ENCODE measurements at regions not wholly inside any gene's neighbourhood (a gene's known extent, or its start where the extent isn't known, plus 50 kb on each side); places are given as distances from the start of the nearest gene placed in this dataset.

DNA sequence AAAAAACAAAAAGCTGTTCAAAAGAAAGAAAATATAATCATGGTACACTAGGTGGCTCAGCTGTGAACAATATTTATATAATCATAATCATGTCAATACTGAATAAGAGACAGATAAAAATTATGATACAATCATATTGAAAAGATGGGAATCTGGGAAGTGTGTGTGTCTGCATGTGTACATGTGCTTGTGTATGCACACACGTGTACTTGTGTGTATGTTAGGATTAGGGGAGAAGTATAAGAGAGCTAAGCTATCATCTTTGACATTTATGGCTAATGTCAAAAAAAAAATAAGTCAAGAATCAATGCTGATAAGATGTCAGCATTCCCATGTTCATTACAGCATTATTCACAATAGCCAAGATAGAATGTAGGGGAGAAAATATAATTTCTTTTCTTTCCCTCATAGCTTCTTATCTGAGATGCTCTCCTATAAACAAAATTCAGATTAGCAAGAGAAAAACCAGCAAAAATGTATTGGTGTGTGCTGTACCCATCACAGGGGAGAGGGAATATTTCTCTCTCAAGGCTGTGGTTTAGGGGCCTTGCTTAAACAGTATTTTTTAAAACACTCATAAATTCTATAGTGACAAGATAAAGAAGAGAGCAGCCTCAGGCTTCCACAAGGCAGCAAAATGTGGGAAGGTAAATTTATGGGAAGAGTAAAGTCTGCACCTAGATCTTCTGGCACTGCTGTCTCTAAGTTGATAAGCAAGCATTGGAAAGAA is 63.4 kb upstream of the ITGA11 start:
- TF ChIP-seq POLR2AphosphoS5 (IDR thresholded peaks at IDR 0.05; ENCODE audit: low read depth, low read length) = no peak
- TF ChIP-seq SIN3A (IDR thresholded peaks at IDR 0.05; ENCODE audit: borderline replicate concordance, low read depth, low read length) = no peak
- TF ChIP-seq, protein P1, sequence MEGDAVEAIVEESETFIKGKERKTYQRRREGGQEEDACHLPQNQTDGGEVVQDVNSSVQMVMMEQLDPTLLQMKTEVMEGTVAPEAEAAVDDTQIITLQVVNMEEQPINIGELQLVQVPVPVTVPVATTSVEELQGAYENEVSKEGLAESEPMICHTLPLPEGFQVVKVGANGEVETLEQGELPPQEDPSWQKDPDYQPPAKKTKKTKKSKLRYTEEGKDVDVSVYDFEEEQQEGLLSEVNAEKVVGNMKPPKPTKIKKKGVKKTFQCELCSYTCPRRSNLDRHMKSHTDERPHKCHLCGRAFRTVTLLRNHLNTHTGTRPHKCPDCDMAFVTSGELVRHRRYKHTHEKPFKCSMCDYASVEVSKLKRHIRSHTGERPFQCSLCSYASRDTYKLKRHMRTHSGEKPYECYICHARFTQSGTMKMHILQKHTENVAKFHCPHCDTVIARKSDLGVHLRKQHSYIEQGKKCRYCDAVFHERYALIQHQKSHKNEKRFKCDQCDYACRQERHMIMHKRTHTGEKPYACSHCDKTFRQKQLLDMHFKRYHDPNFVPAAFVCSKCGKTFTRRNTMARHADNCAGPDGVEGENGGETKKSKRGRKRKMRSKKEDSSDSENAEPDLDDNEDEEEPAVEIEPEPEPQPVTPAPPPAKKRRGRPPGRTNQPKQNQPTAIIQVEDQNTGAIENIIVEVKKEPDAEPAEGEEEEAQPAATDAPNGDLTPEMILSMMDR (IDR thresholded peaks at IDR 0.05) = no peak
- TF ChIP-seq, protein P2, sequence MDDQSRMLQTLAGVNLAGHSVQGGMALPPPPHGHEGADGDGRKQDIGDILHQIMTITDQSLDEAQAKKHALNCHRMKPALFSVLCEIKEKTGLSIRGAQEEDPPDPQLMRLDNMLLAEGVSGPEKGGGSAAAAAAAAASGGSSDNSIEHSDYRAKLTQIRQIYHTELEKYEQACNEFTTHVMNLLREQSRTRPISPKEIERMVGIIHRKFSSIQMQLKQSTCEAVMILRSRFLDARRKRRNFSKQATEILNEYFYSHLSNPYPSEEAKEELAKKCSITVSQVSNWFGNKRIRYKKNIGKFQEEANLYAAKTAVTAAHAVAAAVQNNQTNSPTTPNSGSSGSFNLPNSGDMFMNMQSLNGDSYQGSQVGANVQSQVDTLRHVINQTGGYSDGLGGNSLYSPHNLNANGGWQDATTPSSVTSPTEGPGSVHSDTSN (IDR thresholded peaks at IDR 0.05) = no peak
- no peak for TF ChIP-seq RAD21 (IDR thresholded peaks at IDR 0.05; ENCODE audit: low read length)
- TF ChIP-seq RFX5 (IDR thresholded peaks at IDR 0.05; ENCODE audit: low read length) = no peak
- TF ChIP-seq EZH2phosphoT487 (IDR thresholded peaks at IDR 0.05; ENCODE audit: borderline replicate concordance, low read depth) = no peak
- no peak for TF ChIP-seq TCF12 (IDR thresholded peaks at IDR 0.05)
- TF ChIP-seq, protein P3, sequence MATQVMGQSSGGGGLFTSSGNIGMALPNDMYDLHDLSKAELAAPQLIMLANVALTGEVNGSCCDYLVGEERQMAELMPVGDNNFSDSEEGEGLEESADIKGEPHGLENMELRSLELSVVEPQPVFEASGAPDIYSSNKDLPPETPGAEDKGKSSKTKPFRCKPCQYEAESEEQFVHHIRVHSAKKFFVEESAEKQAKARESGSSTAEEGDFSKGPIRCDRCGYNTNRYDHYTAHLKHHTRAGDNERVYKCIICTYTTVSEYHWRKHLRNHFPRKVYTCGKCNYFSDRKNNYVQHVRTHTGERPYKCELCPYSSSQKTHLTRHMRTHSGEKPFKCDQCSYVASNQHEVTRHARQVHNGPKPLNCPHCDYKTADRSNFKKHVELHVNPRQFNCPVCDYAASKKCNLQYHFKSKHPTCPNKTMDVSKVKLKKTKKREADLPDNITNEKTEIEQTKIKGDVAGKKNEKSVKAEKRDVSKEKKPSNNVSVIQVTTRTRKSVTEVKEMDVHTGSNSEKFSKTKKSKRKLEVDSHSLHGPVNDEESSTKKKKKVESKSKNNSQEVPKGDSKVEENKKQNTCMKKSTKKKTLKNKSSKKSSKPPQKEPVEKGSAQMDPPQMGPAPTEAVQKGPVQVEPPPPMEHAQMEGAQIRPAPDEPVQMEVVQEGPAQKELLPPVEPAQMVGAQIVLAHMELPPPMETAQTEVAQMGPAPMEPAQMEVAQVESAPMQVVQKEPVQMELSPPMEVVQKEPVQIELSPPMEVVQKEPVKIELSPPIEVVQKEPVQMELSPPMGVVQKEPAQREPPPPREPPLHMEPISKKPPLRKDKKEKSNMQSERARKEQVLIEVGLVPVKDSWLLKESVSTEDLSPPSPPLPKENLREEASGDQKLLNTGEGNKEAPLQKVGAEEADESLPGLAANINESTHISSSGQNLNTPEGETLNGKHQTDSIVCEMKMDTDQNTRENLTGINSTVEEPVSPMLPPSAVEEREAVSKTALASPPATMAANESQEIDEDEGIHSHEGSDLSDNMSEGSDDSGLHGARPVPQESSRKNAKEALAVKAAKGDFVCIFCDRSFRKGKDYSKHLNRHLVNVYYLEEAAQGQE (IDR thresholded peaks at IDR 0.05; ENCODE audit: low read depth, low read length) = no peak
- no peak for TF ChIP-seq EP300 (IDR thresholded peaks at IDR 0.05; ENCODE audit: borderline replicate concordance in 1 of 2, low read depth in 1 of 2, low read length in 1 of 2)
- TF ChIP-seq NRF1 (IDR thresholded peaks at IDR 0.05; ENCODE audit: low read depth, low read length) = no peak

All from SK-N-SH (cell line).